ENCODE measurements at regions not wholly inside any gene's neighbourhood (a gene's known extent, or its start where the extent isn't known, plus 50 kb on each side); places are given as distances from the start of the nearest gene placed in this dataset.
"Not testable (repeated sequence)": the region's sequence is repeated elsewhere in the genome, so short reads cannot be mapped to it uniquely, and the experiment has no call there.

- no peak for DNase-seq
These were observed 419.2 kb downstream of the AGTPBP1 start for GRCh38 chr9:85322592-85322991.

DNA sequence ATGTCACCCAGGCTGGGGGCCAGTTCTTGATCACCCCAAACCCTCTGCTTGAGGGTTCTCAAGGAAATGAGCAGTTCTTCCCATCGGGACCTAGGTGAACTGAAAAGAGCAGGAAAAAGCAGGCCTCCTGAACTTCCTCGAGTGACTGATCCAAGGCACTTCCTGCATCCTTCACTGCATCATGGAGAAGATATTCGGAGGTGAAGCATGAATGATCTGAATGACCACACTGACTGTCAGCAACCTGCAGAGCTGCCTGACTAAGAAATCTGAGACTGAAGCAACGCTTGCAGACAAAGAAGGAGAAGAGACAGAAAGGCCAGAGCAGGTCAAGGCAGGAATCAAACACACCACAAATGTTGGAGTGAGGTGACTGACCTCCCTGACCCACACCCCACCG is 420.2 kb downstream of the AGTPBP1 start:
- DNase-seq: no peak

- DNase-seq: no peak
These were observed 421.7 kb downstream of the AGTPBP1 start for GRCh38 chr9:85319936-85320656.

DNA sequence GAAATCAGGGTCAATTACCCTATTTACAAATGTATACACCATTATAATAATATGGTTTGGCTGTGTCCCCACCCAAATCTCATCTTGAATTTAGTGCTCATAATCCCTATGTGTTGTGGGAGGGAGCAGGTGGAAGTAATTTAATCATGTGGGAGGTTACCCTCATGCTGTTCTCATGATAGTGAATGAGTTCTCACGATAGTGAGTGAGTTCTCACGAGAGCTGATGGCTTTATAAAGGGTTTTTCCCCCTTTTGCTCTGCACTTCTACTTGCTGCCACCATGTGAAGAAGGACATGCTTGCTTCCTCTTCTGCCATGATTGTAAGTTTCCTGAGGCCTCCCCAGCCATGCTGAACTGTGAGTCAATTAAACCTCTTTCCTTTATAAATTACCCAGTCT is 426.2 kb downstream of the AGTPBP1 start:
- DNase-seq: not testable (repeated sequence)

- no peak for DNase-seq
These were observed 431.2 kb downstream of the AGTPBP1 start for GRCh38 chr9:85310573-85310972.

- no peak for DNase-seq
These were observed 438.0 kb downstream of the AGTPBP1 start for GRCh38 chr9:85303757-85304134.

GRCh38 chr9:85302938-85303756 is 438.6 kb downstream of the AGTPBP1 start:
- DNase-seq: no peak

GRCh38 chr9:85298499-85298898 is 443.3 kb downstream of the AGTPBP1 start:
- DNase-seq: no peak

DNA sequence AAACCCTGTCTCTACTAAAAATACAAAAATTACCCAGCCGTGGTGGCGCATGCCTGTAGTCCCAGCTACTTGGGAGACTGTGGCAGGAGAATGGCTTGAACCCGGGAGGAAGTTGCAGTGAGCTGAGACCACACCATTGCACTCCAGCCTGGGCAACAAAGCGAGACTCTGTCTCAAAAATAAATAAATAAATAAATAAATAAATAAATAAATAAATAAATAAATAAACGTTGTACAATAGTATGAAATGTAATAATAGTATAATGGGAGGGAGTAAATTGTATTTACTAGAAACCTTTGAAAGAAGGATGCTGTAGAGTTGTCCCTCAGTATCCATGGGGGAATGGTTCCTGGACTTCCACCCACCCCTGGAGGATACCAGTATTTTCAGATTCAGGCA is 446.5 kb downstream of the AGTPBP1 start:
- not testable (repeated sequence) for DNase-seq

DNA sequence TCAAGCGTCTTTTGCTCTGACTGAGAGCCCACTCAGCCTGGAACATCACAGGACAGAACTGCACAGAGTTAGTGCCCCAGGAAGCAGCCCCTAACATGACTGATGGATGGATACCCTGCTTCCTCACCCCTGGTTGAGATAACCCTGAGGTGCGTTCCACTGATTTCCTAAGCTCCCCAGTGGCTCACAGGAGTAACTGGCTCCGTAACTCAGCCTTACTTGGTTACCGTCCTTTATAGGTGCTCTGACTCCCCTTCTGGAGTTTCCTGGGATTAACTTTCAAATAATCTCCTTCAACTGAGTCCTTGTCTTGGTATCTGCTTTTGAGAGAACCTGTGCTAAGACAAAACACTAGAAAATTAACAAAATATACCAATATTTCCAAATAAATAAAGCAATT is 449.5 kb downstream of the AGTPBP1 start:
- DNase-seq: no peak

- no peak for DNase-seq
These were observed 450.5 kb downstream of the AGTPBP1 start for GRCh38 chr9:85291266-85291665.

- peak; percentile 6 for DNase-seq
These were observed 451.7 kb downstream of the AGTPBP1 start for GRCh38 chr9:85290019-85290418.

DNA sequence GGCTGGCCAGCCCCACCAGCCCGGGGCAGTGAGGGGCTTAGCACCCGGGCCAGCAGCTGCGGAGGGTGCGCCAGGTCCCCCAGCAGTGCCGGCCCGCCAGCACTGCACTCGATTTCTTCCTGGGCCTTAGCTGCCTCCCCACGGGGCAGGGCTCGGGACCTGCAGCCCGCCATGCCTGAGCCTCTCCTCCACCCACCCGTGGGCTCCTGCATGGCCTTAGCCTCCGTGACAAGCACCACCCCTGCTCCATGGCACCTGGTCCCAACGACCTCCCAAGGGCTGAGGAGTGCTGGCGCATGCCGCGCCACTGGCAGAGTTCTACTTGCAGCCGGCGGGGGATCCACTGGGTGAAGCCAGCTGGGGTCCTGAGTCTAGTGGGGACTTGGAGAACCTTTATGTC is 452.6 kb downstream of the AGTPBP1 start:
- no peak for DNase-seq

GRCh38 chr9:85283421-85283820 is 458.3 kb downstream of the AGTPBP1 start:
- no peak for DNase-seq

DNA sequence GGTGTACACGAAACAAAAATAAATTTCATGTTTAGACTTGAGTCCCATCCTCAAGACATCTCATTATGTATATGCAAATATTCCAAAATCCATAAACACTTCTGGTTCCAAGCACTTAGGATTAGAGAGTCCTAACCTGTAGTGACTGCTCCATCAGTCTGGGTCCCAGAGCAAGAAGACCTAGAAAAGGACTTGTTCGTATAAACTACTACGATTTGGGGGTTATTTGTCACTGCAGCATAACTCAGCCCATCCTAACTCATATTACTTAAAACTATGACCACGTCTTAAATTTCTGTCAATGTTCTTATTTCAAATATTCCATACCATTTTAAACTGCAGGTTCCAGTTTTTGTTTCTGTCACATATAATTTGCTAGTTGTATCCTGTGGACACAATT is 463.0 kb downstream of the AGTPBP1 start:
- DNase-seq: no peak

DNA sequence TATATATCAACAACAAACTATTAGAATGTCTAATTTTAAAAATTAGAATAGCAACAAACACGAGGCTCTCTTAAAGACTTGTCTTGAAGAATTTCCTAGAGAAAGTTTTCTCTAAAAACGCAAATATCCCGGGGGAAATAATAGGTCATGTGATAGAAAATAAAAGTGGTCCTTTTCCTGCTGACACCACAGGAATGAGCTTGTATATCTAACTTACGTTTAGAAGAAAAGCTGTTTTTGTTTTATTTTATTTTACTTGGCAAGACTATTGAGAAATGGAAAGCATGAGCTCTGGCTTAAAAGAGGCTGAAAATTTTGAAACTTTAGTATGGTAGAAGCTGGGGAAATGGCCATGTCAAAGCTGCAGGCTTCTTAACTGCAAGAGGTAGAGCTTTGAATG is 465.0 kb downstream of the AGTPBP1 start:
- DNase-seq: no peak

GRCh38 chr9:85269811-85270210 is 471.9 kb downstream of the AGTPBP1 start:
- no peak for DNase-seq

DNA sequence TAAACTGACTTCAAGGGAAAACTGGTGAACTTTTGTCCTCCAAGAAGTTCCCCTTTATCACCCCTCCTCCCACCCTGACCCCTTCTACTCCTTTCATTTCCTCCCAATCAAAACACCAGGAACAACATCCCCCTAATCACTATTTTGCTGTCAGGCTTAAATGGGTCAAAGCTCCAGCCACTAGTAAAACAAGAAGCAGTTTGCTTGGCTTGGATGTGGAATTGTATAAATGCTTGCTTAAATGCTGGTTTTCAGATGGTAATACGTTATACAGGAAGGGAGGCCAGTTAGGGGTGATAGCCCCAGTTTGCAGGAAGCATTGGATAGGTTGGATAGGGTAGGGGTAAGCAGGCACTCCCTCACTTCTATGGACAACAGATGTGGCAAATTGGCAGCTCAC is 473.6 kb downstream of the AGTPBP1 start:
- no peak for DNase-seq

GRCh38 chr9:85264695-85265094 is 477.1 kb downstream of the AGTPBP1 start:
- DNase-seq: no peak

- DNase-seq: no peak
These were observed 478.5 kb downstream of the AGTPBP1 start for GRCh38 chr9:85263288-85263687.

DNA sequence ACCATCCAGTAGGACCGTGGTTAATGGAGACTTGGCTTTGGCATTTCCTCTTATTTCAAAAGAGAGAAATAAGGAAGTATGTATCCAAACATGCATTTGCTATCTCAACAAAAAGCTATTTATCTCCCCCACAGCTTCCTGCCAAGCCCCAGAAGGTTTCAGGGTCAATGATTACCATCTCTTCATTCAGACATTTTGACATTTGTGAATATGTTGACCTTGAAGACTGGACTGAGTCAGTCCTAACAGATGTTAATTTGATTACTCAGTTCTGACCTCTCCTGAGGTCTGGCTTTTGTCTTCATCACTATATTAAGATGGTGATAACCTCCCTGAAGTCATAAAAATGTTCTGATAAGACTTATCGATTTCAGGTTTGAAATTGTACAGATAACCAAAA is 479.4 kb downstream of the AGTPBP1 start:
- no peak for DNase-seq

GRCh38 chr9:85260275-85260845 is 481.4 kb downstream of the AGTPBP1 start:
- DNase-seq: no peak

DNA sequence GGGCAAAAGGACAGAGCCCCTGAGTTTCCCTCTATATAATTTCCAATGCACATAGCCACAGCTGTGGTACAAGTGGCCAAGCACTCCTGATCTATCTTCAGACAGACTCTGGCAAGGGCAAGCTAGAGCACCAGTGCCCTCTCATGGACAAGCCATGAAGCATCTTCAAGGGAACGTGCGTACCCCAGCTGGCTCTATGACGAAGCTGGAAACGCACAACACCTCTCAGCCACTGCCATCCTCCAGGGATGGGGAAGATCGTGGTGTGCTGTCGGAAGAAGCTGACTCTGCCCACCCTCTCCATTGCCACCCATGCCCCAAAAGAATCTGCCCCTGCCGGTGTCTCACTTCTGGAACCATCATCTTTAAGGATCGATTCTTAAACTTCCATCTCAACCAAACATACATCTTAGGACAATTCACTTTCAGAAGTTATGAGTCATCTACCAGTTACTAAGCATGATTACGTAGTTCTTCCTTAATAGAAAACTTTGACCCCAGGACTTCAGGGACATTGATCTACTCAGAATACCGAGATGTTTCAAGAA is 482.9 kb downstream of the AGTPBP1 start:
- no peak for DNase-seq

- DNase-seq: no peak
These were observed 483.5 kb downstream of the AGTPBP1 start for GRCh38 chr9:85258236-85258635.

All from CD4-positive, alpha-beta T cell treated with Interleukin-12 subunit alpha and Interleukin-12 subunit beta, for 1 hour (primary cell).